Mammary epithelial cell (primary cell): ENCODE measurements at regions not wholly inside any gene's neighbourhood (a gene's known extent, or its start where the extent isn't known, plus 50 kb on each side); places are given as distances from the start of the nearest gene placed in this dataset.

Experiments used
- EZH2 ChIP-seq: IDR thresholded peaks from 2 replicates; pipeline ENCODE4 v1.6.1; 2012; ENCODE audit warnings: low read length, inconsistent platforms, borderline replicate concordance
- TF ChIP-seq, protein P1 (sequence below), 2 donors: IDR thresholded peaks in 1 of 2; conservative IDR thresholded peaks in 1 of 2; 2 replicates each; pipeline ENCODE4 v1.5.1; 2011 to 2012; ENCODE audit warnings: inconsistent platforms in 2 of 2, low read length in 2 of 2, mild to moderate bottlenecking in 2 of 2, control low read depth in 1 of 2, low read depth in 1 of 2; ENCODE audit not compliant: insufficient read depth in 1 of 2; ENCODE audit errors: extremely low read depth in 1 of 2

DNA sequence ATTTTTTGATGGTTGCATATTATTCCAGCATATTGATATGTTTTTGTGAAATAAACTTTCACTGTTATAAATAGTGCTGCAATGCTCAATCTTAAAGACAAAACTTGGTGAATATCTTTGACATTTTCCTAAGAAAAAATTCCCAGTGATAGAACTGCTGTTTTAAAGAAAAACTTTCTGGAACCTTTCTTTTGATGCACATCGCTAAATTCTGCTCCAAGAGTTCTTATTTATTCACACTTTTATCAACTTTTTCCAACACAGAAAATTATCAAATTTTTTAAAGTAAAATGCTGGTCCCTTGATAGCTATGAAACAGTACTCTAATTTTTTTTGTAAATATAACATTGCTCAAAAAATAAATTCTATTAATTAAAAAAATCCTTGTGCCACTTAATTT is 196.6 kb downstream of the HS3ST3A1 start:
- TF ChIP-seq, protein P1, sequence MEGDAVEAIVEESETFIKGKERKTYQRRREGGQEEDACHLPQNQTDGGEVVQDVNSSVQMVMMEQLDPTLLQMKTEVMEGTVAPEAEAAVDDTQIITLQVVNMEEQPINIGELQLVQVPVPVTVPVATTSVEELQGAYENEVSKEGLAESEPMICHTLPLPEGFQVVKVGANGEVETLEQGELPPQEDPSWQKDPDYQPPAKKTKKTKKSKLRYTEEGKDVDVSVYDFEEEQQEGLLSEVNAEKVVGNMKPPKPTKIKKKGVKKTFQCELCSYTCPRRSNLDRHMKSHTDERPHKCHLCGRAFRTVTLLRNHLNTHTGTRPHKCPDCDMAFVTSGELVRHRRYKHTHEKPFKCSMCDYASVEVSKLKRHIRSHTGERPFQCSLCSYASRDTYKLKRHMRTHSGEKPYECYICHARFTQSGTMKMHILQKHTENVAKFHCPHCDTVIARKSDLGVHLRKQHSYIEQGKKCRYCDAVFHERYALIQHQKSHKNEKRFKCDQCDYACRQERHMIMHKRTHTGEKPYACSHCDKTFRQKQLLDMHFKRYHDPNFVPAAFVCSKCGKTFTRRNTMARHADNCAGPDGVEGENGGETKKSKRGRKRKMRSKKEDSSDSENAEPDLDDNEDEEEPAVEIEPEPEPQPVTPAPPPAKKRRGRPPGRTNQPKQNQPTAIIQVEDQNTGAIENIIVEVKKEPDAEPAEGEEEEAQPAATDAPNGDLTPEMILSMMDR (conservative IDR thresholded peaks at IDR 0.05 in 1 of 2, IDR thresholded peaks at IDR 0.05 in 1 of 2; ENCODE audit: extremely low read depth in 1 of 2, insufficient read depth in 1 of 2, low read depth in 1 of 2, low read length in 2 of 2): no peak
- no peak for TF ChIP-seq EZH2
